HCT116 (cell line): ENCODE measurements at regions not wholly inside any gene's neighbourhood (a gene's known extent, or its start where the extent isn't known, plus 50 kb on each side); places are given as distances from the start of the nearest gene placed in this dataset.

Experiments
- ATAC-seq: fragments of 200-7000 bp; cut with Tn5 transposase; 2 replicates; pipeline ENCODE4 v1.9.1; 2020; ENCODE audit warnings: mild to moderate bottlenecking, moderate library complexity
- BruUV-seq: library from RNA; stranded (reverse); fragments of 400-500 nt; replicated peaks from 2 replicates; lab custom pipeline; 2021; lab: Mats Ljungman, UMichigan
- CTCF ChIA-PET: fragments of 300-600 bp; sonication (Branson Sonifier 250); formaldehyde crosslinking; loops from one replicate; lab custom pipeline; 2021; ENCODE audit warnings: antibody characterized with exemption; lab: Charles Lee
- POLR2A ChIA-PET: fragments of 300-600, 350-600 bp; sonication (Branson Sonifier 250); formaldehyde crosslinking; loops from one replicate; lab custom pipeline; 2021; ENCODE audit warnings: antibody characterized with exemption; lab: Charles Lee
- RAD21 ChIA-PET, 2 experiments: fragments of 300-600 bp; sonication (Branson Sonifier 250); formaldehyde crosslinking; loops; one replicate each; lab custom pipeline; 2023; ENCODE audit warnings: low total read pairs in 2 of 2; ENCODE audit not compliant: uncharacterized antibody in 2 of 2, unreplicated experiment in 2 of 2, low non-redundant PET in 1 of 2; lab: Charles Lee
- DNase-seq: peaks from one replicate; pipeline ENCODE4 v3.0.0-alpha.2; 2010; ENCODE audit warnings: low read depth, low spot score
- H2AFZ ChIP-seq: fragments of 200-600 bp; shearing (Covaris generic), sonication (generic); 2 replicates; pipeline ENCODE4 v1.6.1; 2017; ENCODE audit warnings: low read depth, mixed run types, mixed read lengths, antibody characterized with exemption, low read length; ENCODE audit not compliant: poor library complexity, severe bottlenecking
- H3K27ac ChIP-seq: 2 replicates; pipeline ENCODE4 v1.5.1; 2012; ENCODE audit warnings: low read depth, low read length
- H3K27me3 ChIP-seq: fragments of 200-600 bp; sonication (generic); 2 replicates; pipeline ENCODE4 v1.6.1; 2016; ENCODE audit warnings: mixed run types, low read length, mixed read lengths; ENCODE audit not compliant: insufficient read depth
- H3K36me3 ChIP-seq, 2 experiments: fragments of 200-500 bp in 1 of 2; fragments of 200-600 bp in 1 of 2; sonication (Bioruptor generic) in 1 of 2; sonication (generic) in 1 of 2; 2 replicates each; pipeline versions ENCODE4 v1.5.1 to v1.6.1; 2014 to 2016; ENCODE audit warnings: low read length in 2 of 2, inconsistent platforms in 1 of 2, mixed read lengths in 1 of 2, mixed run types in 1 of 2; ENCODE audit not compliant: insufficient read depth in 2 of 2, control insufficient read depth in 1 of 2
- H3K4me1 ChIP-seq, 2 experiments: fragments of 200-600 bp in 1 of 2; sonication (generic) in 1 of 2; 2 replicates each; pipeline versions ENCODE4 v1.5.1 to v1.6.1; 2012 to 2017; ENCODE audit warnings: low read length in 2 of 2, inconsistent platforms in 1 of 2, mild to moderate bottlenecking in 1 of 2, mixed read lengths in 1 of 2, mixed run types in 1 of 2, moderate library complexity in 1 of 2; ENCODE audit not compliant: insufficient read depth in 2 of 2, control insufficient read depth in 1 of 2
- H3K4me2 ChIP-seq: fragments of 200-600 bp; sonication (generic); 2 replicates; pipeline ENCODE4 v1.6.1; 2017; ENCODE audit warnings: mixed run types, low read length, mixed read lengths
- H3K4me3 ChIP-seq, 2 experiments: fragments of 200-600 bp in 1 of 2; sonication (generic) in 1 of 2; replicated peaks in 1 of 2; 2 replicates each; pipeline ENCODE4 v1.5.1; 2011 to 2016; ENCODE audit warnings: low read length in 2 of 2, control low read depth in 1 of 2, low read depth in 1 of 2, mild to moderate bottlenecking in 1 of 2, mixed read lengths in 1 of 2, mixed run types in 1 of 2
- H3K79me2 ChIP-seq: fragments of 200-600 bp; sonication (generic); 2 replicates; pipeline ENCODE4 v1.6.1; 2017; ENCODE audit warnings: mild to moderate bottlenecking, mixed run types, low read length, moderate library complexity, mixed read lengths; ENCODE audit not compliant: insufficient read depth
- H3K9ac ChIP-seq: fragments of 200-600 bp; sonication (generic); 2 replicates; pipeline ENCODE4 v1.6.1; 2016; ENCODE audit warnings: low read length, mixed read lengths
- H3K9me2 ChIP-seq: fragments of 200-600 bp; sonication (generic), shearing (Covaris generic); 2 replicates; pipeline ENCODE4 v1.6.1; 2017; ENCODE audit warnings: mixed run types, mild to moderate bottlenecking, moderate library complexity; ENCODE audit not compliant: insufficient read depth
- H3K9me3 ChIP-seq, 2 experiments: fragments of 200-500 bp in 1 of 2; fragments of 200-600 bp in 1 of 2; sonication (Bioruptor generic) in 1 of 2; sonication (generic) in 1 of 2; 2 replicates each; pipeline ENCODE4 v1.6.1; 2014 to 2017; ENCODE audit warnings: low read length in 2 of 2, mixed read lengths in 2 of 2, inconsistent platforms in 1 of 2, low read depth in 1 of 2, mild to moderate bottlenecking in 1 of 2, mixed run types in 1 of 2, moderate library complexity in 1 of 2; ENCODE audit not compliant: control insufficient read depth in 1 of 2, insufficient read depth in 1 of 2
- H4K20me1 ChIP-seq: fragments of 200-600 bp; sonication (generic), shearing (Covaris generic); 2 replicates; pipeline ENCODE4 v1.6.1; 2017; ENCODE audit warnings: mixed run types, mild to moderate bottlenecking, moderate library complexity; ENCODE audit not compliant: insufficient read depth
- SRF ChIP-seq: IDR thresholded peaks from 2 replicates; pipeline ENCODE4 v1.6.1; 2012; ENCODE audit warnings: low read depth
- intact Hi-C: fragments of 100-400 bp; cut with micrococcal nuclease; formaldehyde crosslinking; loops from 2 replicates; pipeline ENCODE4 v1.10.0; 2022
- TF ChIP-seq, protein P1 (sequence below): IDR thresholded peaks from 2 replicates; pipeline ENCODE4 v1.6.1; 2011; ENCODE audit warnings: mild to moderate bottlenecking, low read length, moderate library complexity; ENCODE audit not compliant: insufficient replicate concordance; ENCODE audit errors: extremely low read depth
- TF ChIP-seq, protein P2 (sequence below): IDR thresholded peaks from 2 replicates; pipeline ENCODE4 v1.6.1; 2012

DNA sequence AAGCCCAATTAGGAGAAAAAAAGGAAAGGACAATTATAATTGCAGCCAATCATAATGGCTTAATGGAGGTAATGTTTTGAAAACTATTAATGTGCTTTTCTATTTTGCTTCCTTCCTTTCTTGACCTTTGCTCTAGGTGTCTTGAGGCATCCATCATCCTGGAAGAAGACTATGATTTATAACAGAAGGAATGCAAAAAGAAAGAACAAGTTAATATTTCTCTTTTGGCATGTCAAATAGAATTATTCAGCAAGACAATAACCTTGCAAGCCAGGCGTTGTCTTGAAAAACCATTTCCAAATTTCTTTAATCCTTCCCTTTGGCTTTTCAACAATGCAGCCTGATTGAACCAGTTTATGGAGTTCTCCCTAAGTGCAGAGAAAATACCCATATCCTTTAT lies 107.7 kb upstream of the USP24 start:
- no peak overlapping the region for H3K4me3 ChIP-seq
- H3K9ac ChIP-seq, result no peak overlapping the region
- no peaks in the 10 kb centered on the region for H3K36me3 ChIP-seq
- no peaks in the 10 kb centered on the region for H3K9me2 ChIP-seq
- ATAC-seq (no peak), DNase-seq (no peak)
- ChIA-PET POLR2A (no interaction called here), CTCF (no interaction called here), RAD21 (no interaction called here)
- H2AFZ ChIP-seq, result no peak overlapping the region
- H3K79me2 ChIP-seq, result no peaks in the 10 kb centered on the region
- H3K27ac ChIP-seq, result no peak overlapping the region
- H3K9me3 ChIP-seq, result no peaks in the 10 kb centered on the region
- no peaks in the 10 kb centered on the region for H3K27me3 ChIP-seq
- no peak overlapping the region for H3K4me2 ChIP-seq
- BruUV-seq, result no TSS peak
- TF ChIP-seq SRF, result no peak
- no peaks in the 10 kb centered on the region for H3K4me1 ChIP-seq
- H4K20me1 ChIP-seq, result no peaks in the 10 kb centered on the region
- intact Hi-C loops, result no loop called here

DNA sequence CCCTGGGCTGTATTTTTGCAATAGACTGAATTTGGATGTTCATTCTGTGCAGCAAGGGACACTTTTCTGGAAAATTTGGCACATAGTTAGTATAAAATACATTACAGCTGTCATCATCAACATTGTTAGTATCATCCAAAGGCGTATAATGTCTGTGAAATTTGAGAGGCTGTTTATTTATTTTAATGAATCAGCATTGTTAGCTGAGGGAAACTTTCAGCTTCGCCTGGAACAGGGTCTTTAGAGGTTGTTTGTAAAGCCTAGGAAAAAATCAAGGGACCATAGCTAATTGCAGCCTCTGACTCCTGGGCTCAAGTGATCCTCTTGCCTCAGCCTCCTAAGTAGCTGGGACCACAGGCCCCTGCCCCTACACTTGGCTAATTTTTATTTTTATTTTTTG lies 106.8 kb upstream of the USP24 start:
- Histone ChIP-seq H3K36me3 (no peaks in the 10 kb centered on the region), H2AFZ (no peak overlapping the region), H3K27ac (no peak overlapping the region)
- no peak for TF ChIP-seq SRF
- TF ChIP-seq, protein P1, sequence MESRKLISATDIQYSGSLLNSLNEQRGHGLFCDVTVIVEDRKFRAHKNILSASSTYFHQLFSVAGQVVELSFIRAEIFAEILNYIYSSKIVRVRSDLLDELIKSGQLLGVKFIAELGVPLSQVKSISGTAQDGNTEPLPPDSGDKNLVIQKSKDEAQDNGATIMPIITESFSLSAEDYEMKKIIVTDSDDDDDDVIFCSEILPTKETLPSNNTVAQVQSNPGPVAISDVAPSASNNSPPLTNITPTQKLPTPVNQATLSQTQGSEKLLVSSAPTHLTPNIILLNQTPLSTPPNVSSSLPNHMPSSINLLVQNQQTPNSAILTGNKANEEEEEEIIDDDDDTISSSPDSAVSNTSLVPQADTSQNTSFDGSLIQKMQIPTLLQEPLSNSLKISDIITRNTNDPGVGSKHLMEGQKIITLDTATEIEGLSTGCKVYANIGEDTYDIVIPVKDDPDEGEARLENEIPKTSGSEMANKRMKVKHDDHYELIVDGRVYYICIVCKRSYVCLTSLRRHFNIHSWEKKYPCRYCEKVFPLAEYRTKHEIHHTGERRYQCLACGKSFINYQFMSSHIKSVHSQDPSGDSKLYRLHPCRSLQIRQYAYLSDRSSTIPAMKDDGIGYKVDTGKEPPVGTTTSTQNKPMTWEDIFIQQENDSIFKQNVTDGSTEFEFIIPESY, result no peak
- TF ChIP-seq, protein P2, sequence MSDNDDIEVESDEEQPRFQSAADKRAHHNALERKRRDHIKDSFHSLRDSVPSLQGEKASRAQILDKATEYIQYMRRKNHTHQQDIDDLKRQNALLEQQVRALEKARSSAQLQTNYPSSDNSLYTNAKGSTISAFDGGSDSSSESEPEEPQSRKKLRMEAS, result no peak
- TF ChIP-seq, all 23 proteins: peak for 0
- H3K4me1 ChIP-seq, result no peaks in the 10 kb centered on the region
- ChIA-PET RAD21 (no interaction called here), POLR2A (no interaction called here), CTCF (interaction anchor here (0.9 kb wide), 1 partner anchor 1253 kb away, joined by 3 read pairs; no protein-coding TSS in a partner anchor)
- no peaks in the 10 kb centered on the region for H4K20me1 ChIP-seq
- H3K9me2 ChIP-seq, result no peaks in the 10 kb centered on the region
- intact Hi-C loops, result no loop called here
- no peak overlapping the region for H3K4me3 ChIP-seq
- H3K9ac ChIP-seq, result no peak overlapping the region
- H3K9me3 ChIP-seq, result no peaks in the 10 kb centered on the region
- H3K4me2 ChIP-seq, result no peak overlapping the region
- no TSS peak for BruUV-seq
- ATAC-seq (no peak), DNase-seq (no peak)
- H3K79me2 ChIP-seq, result no peaks in the 10 kb centered on the region
- no peaks in the 10 kb centered on the region for H3K27me3 ChIP-seq
